Heart left ventricle (tissue), 13 donors: ENCODE measurements at regions not wholly inside any gene's neighbourhood (a gene's known extent, or its start where the extent isn't known, plus 50 kb on each side); places are given as distances from the start of the nearest gene placed in this dataset.

Experiments
- CTCF ChIP-seq, 12 donors: fragments of 200-600 bp; sonication (generic) in 4 of 12; IDR thresholded peaks; one replicate each; pipeline versions ENCODE4 v1.5.0 to v1.8.0; 2018 to 2022; ENCODE audit warnings: antibody characterized with exemption in 12 of 12, mild to moderate bottlenecking in 5 of 12
- POLR2A ChIP-seq, 2 donors: fragments of 450-650 bp; IDR thresholded peaks; one replicate each; pipeline ENCODE4 v1.6.1; 2017; ENCODE audit warnings: antibody characterized with exemption in 2 of 2, mild to moderate bottlenecking in 2 of 2, moderate library complexity in 2 of 2
- donor health status: ischemic (EF 13 %, LVEDD 7.1; RV severe dilation, severe dysfunction).
- donor health status: DM: no; HTN: yes; CAD: no.
- donor health status: DM: no; HTN: no; CAD: no.
- donor health status: ischemic (EF 25% LVEDD 6.9; RV normal size, moderate dysfunction).
- donor health status: ischemic (EF 25% LVEDD 5.7; RV mildly dilated, moderate dysfunction).
- donor health status: ischemic (EF 35%, LVEDD 5.7; RV mildly dilated, moderate dysfunction).
- donor health status: nonischemic (EF 11% LVEDD 7.7; RV severe dilation, severe dysfunction).
- donor health status: DM: yes; HTN: yes; CAD: no.
- donor health status: PGD.
- donor health status: ischemic (EF 29% LVEDD 5.4; RV normal size, mild dysfunction).
- donor health status: nonischemic (EF 23%, LVEDD 6.1; RV moderate dilation, normal function).

GRCh38 chr10:105971460-105971859 is 1193.0 kb downstream of the SORCS1 start:
- no peak for TF ChIP-seq CTCF (IDR thresholded peaks at IDR 0.05)
- no peak for TF ChIP-seq POLR2A (IDR thresholded peaks at IDR 0.05)
